Suprapubic skin (tissue), 4 donors: ENCODE measurements at regions not wholly inside any gene's neighbourhood (a gene's known extent, or its start where the extent isn't known, plus 50 kb on each side); places are given as distances from the start of the nearest gene placed in this dataset.

Experiments
- DNase-seq, 2 donors: peaks; one replicate each; pipeline ENCODE4 v3.0.0-alpha.2; 2019; ENCODE audit warnings: low spot score in 2 of 2
- H3K27ac ChIP-seq: fragments of 200-600 bp; sonication (generic); one replicate; pipeline ENCODE4 v1.5.1; 2019
- H3K27me3 ChIP-seq: fragments of 200-600 bp; sonication (generic); one replicate; pipeline ENCODE4 v1.5.1; 2019
- H3K36me3 ChIP-seq: fragments of 200-600 bp; sonication (generic); one replicate; pipeline ENCODE4 v1.5.1; 2019
- H3K4me1 ChIP-seq: fragments of 200-600 bp; sonication (generic); one replicate; pipeline ENCODE4 v1.5.1; 2019
- H3K4me3 ChIP-seq: fragments of 200-600 bp; sonication (generic); one replicate; pipeline ENCODE4 v1.5.1; 2019; ENCODE audit warnings: mild to moderate bottlenecking
- H3K9me3 ChIP-seq: fragments of 200-600 bp; sonication (generic); one replicate; pipeline ENCODE4 v1.5.1; 2019
- EP300 ChIP-seq: sonication (generic); formaldehyde crosslinking; IDR thresholded peaks from one replicate; pipeline ENCODE4 v1.6.1; 2017; ENCODE audit warnings: antibody characterized with exemption
- POLR2A ChIP-seq, 2 donors: fragments of 450-650 bp; IDR thresholded peaks; one replicate each; pipeline ENCODE4 v1.6.1; 2017; ENCODE audit warnings: antibody characterized with exemption in 2 of 2, mild to moderate bottlenecking in 2 of 2, moderate library complexity in 2 of 2
- POLR2AphosphoS5 ChIP-seq, 3 donors: sonication (generic); formaldehyde crosslinking; IDR thresholded peaks; one replicate each; pipeline ENCODE4 v1.6.1; 2017; ENCODE audit warnings: antibody characterized with exemption in 3 of 3
- WGBS: methylation state at CpG from one replicate; pipeline ENCODE4 v1.1.5; 2018; 5-methylcytosine and 5-hydroxymethylcytosine counted together
- TF ChIP-seq, protein P1 (sequence below), 2 donors: fragments of 200-600 bp in 1 of 2; fragments of 450-650 bp in 1 of 2; sonication (generic) in 1 of 2; IDR thresholded peaks; one replicate each; pipeline ENCODE4 v1.5.1; 2016 to 2019; ENCODE audit warnings: antibody characterized with exemption in 2 of 2, mild to moderate bottlenecking in 1 of 2, moderate library complexity in 1 of 2

DNA sequence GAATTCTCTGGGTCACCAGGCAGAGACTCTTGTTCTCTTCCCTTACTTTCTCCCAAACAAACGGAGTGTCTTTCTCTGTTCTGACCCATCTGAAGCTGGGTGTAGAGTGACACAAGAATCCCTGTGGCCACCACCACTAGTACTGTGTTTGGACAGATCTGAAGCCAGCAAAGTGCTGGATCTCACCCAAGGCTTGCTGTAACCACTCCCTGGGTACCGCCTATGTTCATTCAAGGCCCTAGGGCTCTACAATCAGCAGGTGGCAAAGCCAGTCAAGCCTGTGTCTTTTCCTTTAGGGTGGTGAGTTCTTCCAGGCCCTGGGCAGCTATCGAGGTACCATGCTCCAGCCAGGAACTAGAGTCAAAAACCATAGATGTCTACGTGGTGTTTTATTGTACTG, 149.2 kb upstream of the CTNNB1 start:
- H3K9me3 ChIP-seq, result no peaks in the 10 kb centered on the region
- no peak overlapping the region for H3K27ac ChIP-seq
- H3K27me3 ChIP-seq, result no peaks in the 10 kb centered on the region
- WGBS, result 74% methylated on average over 3 of the region's 4 CpGs
- H3K4me1 ChIP-seq, result no peaks in the 10 kb centered on the region
- TF ChIP-seq EP300 (no peak), POLR2AphosphoS5 (IDR thresholded peaks at IDR 0.05) (no peak), POLR2A (IDR thresholded peaks at IDR 0.05) (no peak)
- TF ChIP-seq, protein P1, sequence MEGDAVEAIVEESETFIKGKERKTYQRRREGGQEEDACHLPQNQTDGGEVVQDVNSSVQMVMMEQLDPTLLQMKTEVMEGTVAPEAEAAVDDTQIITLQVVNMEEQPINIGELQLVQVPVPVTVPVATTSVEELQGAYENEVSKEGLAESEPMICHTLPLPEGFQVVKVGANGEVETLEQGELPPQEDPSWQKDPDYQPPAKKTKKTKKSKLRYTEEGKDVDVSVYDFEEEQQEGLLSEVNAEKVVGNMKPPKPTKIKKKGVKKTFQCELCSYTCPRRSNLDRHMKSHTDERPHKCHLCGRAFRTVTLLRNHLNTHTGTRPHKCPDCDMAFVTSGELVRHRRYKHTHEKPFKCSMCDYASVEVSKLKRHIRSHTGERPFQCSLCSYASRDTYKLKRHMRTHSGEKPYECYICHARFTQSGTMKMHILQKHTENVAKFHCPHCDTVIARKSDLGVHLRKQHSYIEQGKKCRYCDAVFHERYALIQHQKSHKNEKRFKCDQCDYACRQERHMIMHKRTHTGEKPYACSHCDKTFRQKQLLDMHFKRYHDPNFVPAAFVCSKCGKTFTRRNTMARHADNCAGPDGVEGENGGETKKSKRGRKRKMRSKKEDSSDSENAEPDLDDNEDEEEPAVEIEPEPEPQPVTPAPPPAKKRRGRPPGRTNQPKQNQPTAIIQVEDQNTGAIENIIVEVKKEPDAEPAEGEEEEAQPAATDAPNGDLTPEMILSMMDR (IDR thresholded peaks at IDR 0.05), result no peak
- H3K4me3 ChIP-seq, result no peak overlapping the region
- H3K36me3 ChIP-seq, result no peaks in the 10 kb centered on the region
- DNase-seq, result no peak

DNA sequence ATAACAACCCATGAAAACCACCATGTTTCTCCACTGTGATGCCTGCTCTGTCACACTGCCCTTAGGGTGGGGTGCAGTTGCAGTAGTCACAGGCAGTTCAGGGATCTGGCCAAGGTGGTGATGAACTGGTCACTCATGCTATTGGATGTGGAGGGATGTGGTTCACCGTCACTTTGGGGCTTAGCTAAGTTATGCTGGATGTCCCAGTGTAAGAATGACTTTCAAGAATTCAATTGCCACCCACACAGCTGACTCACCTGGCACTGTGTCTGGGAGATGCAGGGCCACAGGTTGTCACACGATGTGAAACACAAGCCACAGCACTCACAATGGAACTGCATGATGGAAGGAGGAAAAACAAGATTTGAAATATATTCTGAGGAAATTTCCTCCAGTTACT, 146.1 kb upstream of the CTNNB1 start:
- Histone ChIP-seq H3K27ac (no peak overlapping the region), H3K4me1 (no peaks in the 10 kb centered on the region), H3K27me3 (no peaks in the 10 kb centered on the region), H3K36me3 (no peaks in the 10 kb centered on the region), H3K9me3 (no peaks in the 10 kb centered on the region), H3K4me3 (no peak overlapping the region)
- WGBS, result 88% methylated on average over 2 of the region's 2 CpGs
- TF ChIP-seq POLR2A (IDR thresholded peaks at IDR 0.05), result no peak
- TF ChIP-seq, protein P1 (IDR thresholded peaks at IDR 0.05), result no peak
- no peak for TF ChIP-seq POLR2AphosphoS5 (IDR thresholded peaks at IDR 0.05)
- no peak for TF ChIP-seq EP300
- DNase-seq, result no peak

GRCh38 chr3:41060106-41060505, 139.2 kb upstream of the CTNNB1 start:
- TF ChIP-seq, protein P1 (IDR thresholded peaks at IDR 0.05), result no peak
- TF ChIP-seq EP300 (no peak), POLR2AphosphoS5 (IDR thresholded peaks at IDR 0.05) (no peak), POLR2A (IDR thresholded peaks at IDR 0.05) (no peak)
- H3K4me1 ChIP-seq, result no peaks in the 10 kb centered on the region
- no peak for DNase-seq
- H3K36me3 ChIP-seq, result no peaks in the 10 kb centered on the region
- H3K9me3 ChIP-seq, result no peaks in the 10 kb centered on the region
- WGBS, result 84% methylated on average over 2 of the region's 2 CpGs
- no peak overlapping the region for H3K27ac ChIP-seq
- no peak overlapping the region for H3K4me3 ChIP-seq
- no peaks in the 10 kb centered on the region for H3K27me3 ChIP-seq

GRCh38 chr3:41064070-41064469, 135.2 kb upstream of the CTNNB1 start:
- Histone ChIP-seq H3K27me3 (no peaks in the 10 kb centered on the region), H3K36me3 (no peaks in the 10 kb centered on the region), H3K4me3 (no peak overlapping the region), H3K27ac (no peak overlapping the region), H3K4me1 (no peaks in the 10 kb centered on the region), H3K9me3 (no peaks in the 10 kb centered on the region)
- WGBS, result 65% methylated on average over 1 of the region's 1 CpG
- no peak for DNase-seq
- TF ChIP-seq POLR2A (IDR thresholded peaks at IDR 0.05), result no peak
- TF ChIP-seq, protein P1 (IDR thresholded peaks at IDR 0.05), result no peak
- TF ChIP-seq EP300, result no peak
- no peak for TF ChIP-seq POLR2AphosphoS5 (IDR thresholded peaks at IDR 0.05)

- Histone ChIP-seq H3K4me1 (no peaks in the 10 kb centered on the region), H3K4me3 (no peak overlapping the region), H3K9me3 (no peaks in the 10 kb centered on the region), H3K27ac (no peak overlapping the region), H3K36me3 (no peaks in the 10 kb centered on the region), H3K27me3 (no peaks in the 10 kb centered on the region)
- DNase-seq, result no peak
- TF ChIP-seq POLR2A (IDR thresholded peaks at IDR 0.05), result no peak
- TF ChIP-seq, protein P1 (IDR thresholded peaks at IDR 0.05), result no peak
- TF ChIP-seq EP300, result no peak
- TF ChIP-seq POLR2AphosphoS5 (IDR thresholded peaks at IDR 0.05), result no peak
- WGBS, result 88% methylated on average over 2 of the region's 2 CpGs
These were observed 134.8 kb upstream of the CTNNB1 start for GRCh38 chr3:41064526-41064925.
